Suprapubic skin (tissue), 4 donors: ENCODE measurements at regions not wholly inside any gene's neighbourhood (a gene's known extent, or its start where the extent isn't known, plus 50 kb on each side); places are given as distances from the start of the nearest gene placed in this dataset.
"Not testable (repeated sequence)": the region's sequence is repeated elsewhere in the genome, so short reads cannot be mapped to it uniquely, and the experiment has no call there.

Experiments
- DNase-seq, 2 donors: peaks; one replicate each; pipeline ENCODE4 v3.0.0-alpha.2; 2019; ENCODE audit warnings: low spot score in 2 of 2
- H3K27ac ChIP-seq: fragments of 200-600 bp; sonication (generic); one replicate; pipeline ENCODE4 v1.5.1; 2019
- H3K27me3 ChIP-seq: fragments of 200-600 bp; sonication (generic); one replicate; pipeline ENCODE4 v1.5.1; 2019
- H3K36me3 ChIP-seq: fragments of 200-600 bp; sonication (generic); one replicate; pipeline ENCODE4 v1.5.1; 2019
- H3K4me1 ChIP-seq: fragments of 200-600 bp; sonication (generic); one replicate; pipeline ENCODE4 v1.5.1; 2019
- H3K4me3 ChIP-seq: fragments of 200-600 bp; sonication (generic); one replicate; pipeline ENCODE4 v1.5.1; 2019; ENCODE audit warnings: mild to moderate bottlenecking
- H3K9me3 ChIP-seq: fragments of 200-600 bp; sonication (generic); one replicate; pipeline ENCODE4 v1.5.1; 2019
- EP300 ChIP-seq: sonication (generic); formaldehyde crosslinking; IDR thresholded peaks from one replicate; pipeline ENCODE4 v1.6.1; 2017; ENCODE audit warnings: antibody characterized with exemption
- POLR2A ChIP-seq, 2 donors: fragments of 450-650 bp; IDR thresholded peaks; one replicate each; pipeline ENCODE4 v1.6.1; 2017; ENCODE audit warnings: antibody characterized with exemption in 2 of 2, mild to moderate bottlenecking in 2 of 2, moderate library complexity in 2 of 2
- POLR2AphosphoS5 ChIP-seq, 3 donors: sonication (generic); formaldehyde crosslinking; IDR thresholded peaks; one replicate each; pipeline ENCODE4 v1.6.1; 2017; ENCODE audit warnings: antibody characterized with exemption in 3 of 3
- WGBS: methylation state at CpG from one replicate; pipeline ENCODE4 v1.1.5; 2018; 5-methylcytosine and 5-hydroxymethylcytosine counted together
- TF ChIP-seq, protein P1 (sequence below), 2 donors: fragments of 200-600 bp in 1 of 2; fragments of 450-650 bp in 1 of 2; sonication (generic) in 1 of 2; IDR thresholded peaks; one replicate each; pipeline ENCODE4 v1.5.1; 2016 to 2019; ENCODE audit warnings: antibody characterized with exemption in 2 of 2, mild to moderate bottlenecking in 1 of 2, moderate library complexity in 1 of 2

DNA sequence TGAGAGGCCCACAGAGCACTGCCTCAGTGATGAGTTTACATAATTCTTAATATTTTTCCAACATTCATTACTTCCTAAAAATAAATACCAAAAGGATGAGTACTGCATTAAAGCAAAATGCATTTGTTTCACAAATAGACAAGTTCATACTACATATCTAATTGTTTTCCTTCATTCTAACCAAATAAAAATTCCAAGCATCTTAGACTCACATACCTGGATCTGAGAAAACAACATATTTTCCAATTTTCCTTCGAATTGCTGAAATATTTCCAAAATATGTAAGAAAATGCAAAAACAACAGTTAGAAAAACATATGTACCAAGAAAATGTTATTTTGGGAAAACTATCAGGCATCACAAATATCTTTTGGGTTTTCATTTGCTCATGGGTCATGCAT lies 127.9 kb upstream of the CEP126 start:
- Histone ChIP-seq H3K4me1 (no peaks in the 10 kb centered on the region), H3K27me3 (no peaks in the 10 kb centered on the region), H3K36me3 (no peaks in the 10 kb centered on the region), H3K27ac (no peak overlapping the region), H3K4me3 (no peak overlapping the region), H3K9me3 (no peaks in the 10 kb centered on the region)
- 74% methylated on average over 1 of the region's 1 CpG for WGBS
- DNase-seq = no peak
- TF ChIP-seq, protein P1, sequence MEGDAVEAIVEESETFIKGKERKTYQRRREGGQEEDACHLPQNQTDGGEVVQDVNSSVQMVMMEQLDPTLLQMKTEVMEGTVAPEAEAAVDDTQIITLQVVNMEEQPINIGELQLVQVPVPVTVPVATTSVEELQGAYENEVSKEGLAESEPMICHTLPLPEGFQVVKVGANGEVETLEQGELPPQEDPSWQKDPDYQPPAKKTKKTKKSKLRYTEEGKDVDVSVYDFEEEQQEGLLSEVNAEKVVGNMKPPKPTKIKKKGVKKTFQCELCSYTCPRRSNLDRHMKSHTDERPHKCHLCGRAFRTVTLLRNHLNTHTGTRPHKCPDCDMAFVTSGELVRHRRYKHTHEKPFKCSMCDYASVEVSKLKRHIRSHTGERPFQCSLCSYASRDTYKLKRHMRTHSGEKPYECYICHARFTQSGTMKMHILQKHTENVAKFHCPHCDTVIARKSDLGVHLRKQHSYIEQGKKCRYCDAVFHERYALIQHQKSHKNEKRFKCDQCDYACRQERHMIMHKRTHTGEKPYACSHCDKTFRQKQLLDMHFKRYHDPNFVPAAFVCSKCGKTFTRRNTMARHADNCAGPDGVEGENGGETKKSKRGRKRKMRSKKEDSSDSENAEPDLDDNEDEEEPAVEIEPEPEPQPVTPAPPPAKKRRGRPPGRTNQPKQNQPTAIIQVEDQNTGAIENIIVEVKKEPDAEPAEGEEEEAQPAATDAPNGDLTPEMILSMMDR (IDR thresholded peaks at IDR 0.05) = no peak
- TF ChIP-seq POLR2A (IDR thresholded peaks at IDR 0.05) (no peak), POLR2AphosphoS5 (IDR thresholded peaks at IDR 0.05) (no peak), EP300 (no peak)

DNA sequence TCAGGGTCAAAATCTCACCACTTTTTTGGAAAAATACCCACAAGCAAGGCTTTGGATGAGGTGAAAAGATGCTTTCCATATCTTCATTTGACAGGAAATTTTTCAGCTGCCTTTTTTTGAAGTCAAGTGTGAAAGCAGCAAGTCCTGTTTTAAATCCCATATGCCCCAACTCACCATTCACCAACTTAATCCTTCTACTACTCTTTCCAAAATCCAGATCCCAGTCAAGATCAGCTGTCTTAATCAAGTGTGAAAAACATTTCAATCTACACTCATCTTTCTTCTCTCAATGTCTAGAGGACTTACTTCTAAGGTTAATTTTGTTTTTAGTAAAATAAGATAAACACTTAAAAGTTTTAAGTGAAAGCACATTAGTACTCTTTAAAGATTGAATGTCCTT lies 128.4 kb upstream of the CEP126 start:
- Histone ChIP-seq H3K4me1 (no peaks in the 10 kb centered on the region), H3K36me3 (no peaks in the 10 kb centered on the region), H3K4me3 (no peak overlapping the region), H3K27me3 (no peaks in the 10 kb centered on the region), H3K27ac (no peak overlapping the region), H3K9me3 (no peaks in the 10 kb centered on the region)
- TF ChIP-seq, protein P1 (IDR thresholded peaks at IDR 0.05) = no peak
- TF ChIP-seq EP300 (no peak), POLR2AphosphoS5 (IDR thresholded peaks at IDR 0.05) (no peak), POLR2A (IDR thresholded peaks at IDR 0.05) (no peak)
- no peak for DNase-seq

DNA sequence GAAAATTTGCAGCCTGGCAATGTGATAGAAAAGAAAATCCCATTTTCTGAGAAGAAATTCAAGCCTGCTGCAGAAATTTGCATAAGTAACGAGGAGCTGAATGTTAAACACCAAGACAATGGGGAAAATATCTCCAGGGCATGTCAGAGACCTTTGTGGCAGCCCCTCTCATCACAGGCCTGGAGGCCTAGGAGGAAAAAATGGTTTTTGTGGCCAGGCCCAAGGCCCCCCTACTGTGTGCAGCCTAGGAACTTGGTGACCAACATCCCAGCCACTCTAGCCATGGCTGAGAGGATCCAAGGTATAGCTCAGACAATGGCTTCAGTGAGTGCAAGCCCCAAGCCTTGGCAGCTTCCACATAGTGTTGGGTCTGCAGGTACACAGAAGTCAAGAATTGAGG lies 135.6 kb upstream of the CEP126 start:
- H3K36me3 ChIP-seq, H3K27ac ChIP-seq, H3K4me3 ChIP-seq, DNase-seq, H3K9me3 ChIP-seq, H3K4me1 ChIP-seq, H3K27me3 ChIP-seq: not testable (repeated sequence)
- 54% methylated on average over 1 of the region's 1 CpG for WGBS

DNA sequence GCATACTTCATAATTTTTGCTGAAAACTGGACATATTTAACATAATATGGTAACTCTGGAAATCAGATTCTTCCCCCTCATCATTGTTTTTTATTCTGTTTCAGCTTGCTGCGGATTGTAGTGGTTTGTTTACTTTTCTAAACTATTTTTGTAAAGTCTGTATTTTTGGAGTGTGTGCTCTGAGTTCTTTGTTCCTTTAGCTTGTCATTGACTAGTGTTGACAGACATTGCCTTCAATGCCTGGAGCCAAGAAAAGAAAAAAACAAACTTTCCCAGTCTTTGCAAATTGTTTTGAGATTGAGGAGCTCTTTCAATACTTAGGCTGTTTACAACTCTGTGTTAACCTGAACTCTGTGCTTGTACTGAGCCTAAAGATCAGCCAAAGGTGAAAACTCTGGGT lies 137.3 kb upstream of the CEP126 start:
- 50% methylated on average over 1 of the region's 1 CpG for WGBS
- H3K27ac ChIP-seq = no peak overlapping the region
- no peaks in the 10 kb centered on the region for H3K36me3 ChIP-seq
- no peaks in the 10 kb centered on the region for H3K27me3 ChIP-seq
- DNase-seq = no peak
- TF ChIP-seq, protein P1 (IDR thresholded peaks at IDR 0.05) = no peak
- no peak for TF ChIP-seq POLR2A (IDR thresholded peaks at IDR 0.05)
- TF ChIP-seq POLR2AphosphoS5 (IDR thresholded peaks at IDR 0.05) = no peak
- TF ChIP-seq EP300 = no peak
- H3K9me3 ChIP-seq = no peaks in the 10 kb centered on the region
- no peak overlapping the region for H3K4me3 ChIP-seq
- no peaks in the 10 kb centered on the region for H3K4me1 ChIP-seq

DNA sequence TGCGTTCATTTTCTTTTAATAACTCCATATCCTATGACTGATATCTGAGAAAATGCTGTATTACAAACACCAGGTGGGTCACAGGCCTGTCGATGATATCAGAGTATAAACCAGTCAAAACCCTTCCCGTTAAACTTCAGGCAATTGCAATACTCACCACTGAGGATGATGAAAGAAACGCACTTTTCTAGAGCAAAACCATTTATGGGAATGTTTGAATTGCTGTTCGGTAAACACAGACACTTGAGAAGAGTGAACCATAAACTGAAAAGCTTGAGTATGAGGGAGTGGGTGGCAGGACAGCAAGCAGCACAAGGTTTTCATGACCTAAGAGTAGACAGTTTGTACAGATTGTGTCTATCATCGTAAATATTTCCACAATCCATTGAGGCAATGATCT lies 139.8 kb upstream of the CEP126 start:
- DNase-seq = no peak
- Histone ChIP-seq H3K36me3 (no peaks in the 10 kb centered on the region), H3K4me3 (no peak overlapping the region), H3K27ac (no peak overlapping the region), H3K27me3 (no peaks in the 10 kb centered on the region), H3K9me3 (no peaks in the 10 kb centered on the region), H3K4me1 (no peaks in the 10 kb centered on the region)
- 88% methylated on average over 6 of the region's 6 CpGs for WGBS
- TF ChIP-seq, protein P1 (IDR thresholded peaks at IDR 0.05) = no peak
- TF ChIP-seq POLR2AphosphoS5 (IDR thresholded peaks at IDR 0.05) (no peak), EP300 (no peak), POLR2A (IDR thresholded peaks at IDR 0.05) (no peak)

DNA sequence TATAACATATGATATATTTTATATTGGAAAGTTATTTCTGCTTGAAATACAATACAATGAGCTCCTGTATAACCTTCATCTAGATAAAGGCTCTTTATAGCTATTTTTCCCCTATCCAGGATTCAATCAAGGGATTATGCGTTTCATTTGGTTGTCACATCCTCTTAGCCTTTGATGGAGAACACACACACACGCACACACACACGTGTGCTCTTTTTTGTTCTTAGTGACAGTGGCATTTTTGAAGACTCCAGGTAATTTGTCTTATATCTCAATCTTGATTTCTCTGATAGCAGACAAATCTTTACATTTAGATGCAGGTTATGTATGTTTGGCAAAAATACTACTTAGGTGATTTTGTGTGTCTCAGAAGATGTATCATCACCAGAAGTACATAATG lies 144.2 kb upstream of the CEP126 start:
- Histone ChIP-seq H3K36me3 (no peaks in the 10 kb centered on the region), H3K9me3 (no peaks in the 10 kb centered on the region), H3K27ac (no peak overlapping the region), H3K4me1 (no peaks in the 10 kb centered on the region), H3K4me3 (no peak overlapping the region), H3K27me3 (no peaks in the 10 kb centered on the region)
- no peak for DNase-seq
- WGBS = 78% methylated on average over 3 of the region's 3 CpGs
- no peak for TF ChIP-seq POLR2AphosphoS5 (IDR thresholded peaks at IDR 0.05)
- TF ChIP-seq EP300 = no peak
- no peak for TF ChIP-seq POLR2A (IDR thresholded peaks at IDR 0.05)
- TF ChIP-seq, protein P1 (IDR thresholded peaks at IDR 0.05) = no peak
